ENCODE measurements at regions not wholly inside any gene's neighbourhood (a gene's known extent, or its start where the extent isn't known, plus 50 kb on each side); places are given as distances from the start of the nearest gene placed in this dataset.

DNA sequence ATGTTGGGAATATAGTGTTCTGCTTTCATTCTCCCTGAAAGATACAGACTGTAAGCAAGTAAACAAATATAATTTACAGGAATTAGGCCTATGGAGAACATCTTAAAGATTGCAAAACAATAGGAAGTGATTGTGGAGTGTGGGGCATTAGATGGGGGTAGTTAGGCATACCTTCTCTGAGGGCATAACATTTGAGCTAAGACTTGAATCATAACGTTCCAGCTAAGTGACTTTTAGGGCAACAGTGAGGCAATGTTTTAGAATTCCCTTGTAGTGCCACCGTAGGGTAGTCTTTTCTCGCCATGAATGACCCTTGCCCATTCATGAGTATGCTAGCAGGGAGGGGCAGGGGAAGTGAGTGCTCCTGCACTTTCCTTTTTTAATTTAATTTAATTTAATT lies 173.3 kb downstream of the SPATA31D1 start:
- TF ChIP-seq CTCF (IDR thresholded peaks at IDR 0.05; ENCODE audit: low read depth, low read length, poor library complexity, severe bottlenecking), result no peak
- TF ChIP-seq EZH2phosphoT487 (IDR thresholded peaks at IDR 0.05; ENCODE audit: borderline replicate concordance, low read length), result no peak

All from DOHH2 (cell line).